Panc1 (cell line): ENCODE measurements at regions not wholly inside any gene's neighbourhood (a gene's known extent, or its start where the extent isn't known, plus 50 kb on each side); places are given as distances from the start of the nearest gene placed in this dataset.

Experiments used
- POLR2AphosphoS5 ChIP-seq: IDR thresholded peaks from 2 replicates; pipeline ENCODE4 v1.6.1; 2012; ENCODE audit warnings: mild to moderate bottlenecking, low read depth, low read length, moderate library complexity
- REST ChIP-seq, 2 experiments: IDR thresholded peaks; 2 replicates each; pipeline ENCODE4 v1.6.1; 2011 to 2012; ENCODE audit warnings: low read depth in 2 of 2, control low read depth in 1 of 2, low read length in 1 of 2, mild to moderate bottlenecking in 1 of 2, moderate library complexity in 1 of 2; ENCODE audit not compliant: insufficient read depth in 1 of 2

DNA sequence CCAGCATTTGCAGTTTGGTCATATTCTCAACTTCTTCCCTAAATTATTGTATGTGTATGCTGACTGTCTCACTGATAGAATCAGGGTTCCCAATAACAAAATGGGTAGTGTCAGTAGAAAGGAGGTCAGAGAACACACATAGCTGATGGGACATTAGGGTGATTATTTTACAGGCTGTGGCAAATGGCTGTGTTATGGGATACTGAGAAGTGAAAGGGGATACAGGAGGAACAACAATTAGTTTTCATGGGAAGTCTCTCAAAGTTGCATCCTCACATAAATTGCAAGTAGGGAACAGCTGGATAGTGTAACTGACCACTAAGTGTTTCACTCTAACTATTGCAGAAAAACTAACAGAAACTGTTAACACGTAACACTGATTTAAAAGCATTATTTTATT, 1199.3 kb downstream of the PCDH17 start:
- TF ChIP-seq REST (IDR thresholded peaks at IDR 0.05; ENCODE audit: insufficient read depth in 1 of 2, low read depth in 2 of 2, low read length in 1 of 2) = no peak
- TF ChIP-seq POLR2AphosphoS5 = no peak
